Fibroblast of lung (primary cell): ENCODE measurements at regions not wholly inside any gene's neighbourhood (a gene's known extent, or its start where the extent isn't known, plus 50 kb on each side); places are given as distances from the start of the nearest gene placed in this dataset.

Experiments
- DNase-seq, 2 donors: peaks; one replicate each; pipeline versions ENCODE4 v3.0.0 to v3.0.0-alpha.2; 2010; ENCODE audit warnings: low read depth in 2 of 2
- H2AFZ ChIP-seq: 2 replicates; pipeline ENCODE4 v1.5.1; 2012; ENCODE audit warnings: low read length, control low read depth, inconsistent platforms
- H3K27ac ChIP-seq: 2 replicates; pipeline ENCODE4 v1.5.1; 2011; ENCODE audit warnings: low read length, control low read depth; ENCODE audit not compliant: insufficient read depth
- H3K27me3 ChIP-seq: 2 replicates; pipeline ENCODE4 v1.5.1; 2011; ENCODE audit warnings: mild to moderate bottlenecking, low read length; ENCODE audit not compliant: control insufficient read depth, insufficient read depth
- H3K36me3 ChIP-seq: 2 replicates; pipeline ENCODE4 v1.5.1; 2011; ENCODE audit warnings: low read length; ENCODE audit not compliant: control insufficient read depth, insufficient read depth
- H3K4me1 ChIP-seq: 2 replicates; pipeline ENCODE4 v1.5.1; 2011; ENCODE audit warnings: low read length; ENCODE audit not compliant: control insufficient read depth, insufficient read depth; ENCODE audit errors: extremely low read depth
- H3K4me2 ChIP-seq: 2 replicates; pipeline ENCODE4 v1.5.1; 2011; ENCODE audit warnings: low read length, control low read depth; ENCODE audit not compliant: insufficient read depth; ENCODE audit errors: extremely low read depth
- H3K4me3 ChIP-seq, 4 experiments: fragments of 200-600 bp in 1 of 4; sonication (generic) in 1 of 4; replicated peaks in 1 of 4; 2 replicates each; pipeline ENCODE4 v1.5.1; 2011 to 2016; ENCODE audit warnings: low read length in 4 of 4, low read depth in 3 of 4, mild to moderate bottlenecking in 3 of 4, control low read depth in 2 of 4, inconsistent platforms in 1 of 4, mixed read lengths in 1 of 4; ENCODE audit not compliant: insufficient read depth in 1 of 4; ENCODE audit errors: control extremely low read depth in 1 of 4
- H3K79me2 ChIP-seq: 2 replicates; pipeline ENCODE4 v1.5.1; 2012; ENCODE audit warnings: mild to moderate bottlenecking, low read length, inconsistent platforms; ENCODE audit not compliant: control insufficient read depth, insufficient read depth
- H3K9ac ChIP-seq: 2 replicates; pipeline ENCODE4 v1.5.1; 2011; ENCODE audit warnings: mild to moderate bottlenecking, low read length, control low read depth; ENCODE audit not compliant: insufficient read depth
- H3K9me3 ChIP-seq: 2 replicates; pipeline ENCODE4 v1.5.1; 2012; ENCODE audit warnings: low read depth, low read length; ENCODE audit not compliant: control insufficient read depth, insufficient read depth
- H4K20me1 ChIP-seq: 2 replicates; pipeline ENCODE4 v1.5.1; 2011; ENCODE audit warnings: low read length; ENCODE audit not compliant: control insufficient read depth, insufficient read depth; ENCODE audit errors: extremely low read depth
- CTCF ChIP-seq, 2 donors: IDR thresholded peaks in 1 of 2; conservative IDR thresholded peaks in 1 of 2; 1 replicate in 1 of 2; 2 replicates in 1 of 2; pipeline ENCODE4 v1.5.1; 2011 to 2012; ENCODE audit warnings: low read length in 2 of 2, control low read depth in 1 of 2, inconsistent platforms in 1 of 2, low read depth in 1 of 2, mild to moderate bottlenecking in 1 of 2
- EZH2 ChIP-seq: IDR thresholded peaks from 2 replicates; pipeline ENCODE4 v1.5.1; 2012; ENCODE audit warnings: low read length, control low read depth, mild to moderate bottlenecking; ENCODE audit errors: missing control alignments

GRCh38 chr1:106063510-106063909, 993.0 kb upstream of the PRMT6 start:
- Histone ChIP-seq H3K79me2 (no peaks in the 10 kb centered on the region), H3K27me3 (no peaks in the 10 kb centered on the region), H2AFZ (no peak overlapping the region), H3K27ac (no peak overlapping the region), H3K36me3 (no peaks in the 10 kb centered on the region), H3K9ac (no peak overlapping the region), H3K9me3 (no peaks in the 10 kb centered on the region), H3K4me1 (no peaks in the 10 kb centered on the region), H4K20me1 (no peaks in the 10 kb centered on the region), H3K4me3 (no peak overlapping the region), H3K4me2 (no peak overlapping the region)
- TF ChIP-seq CTCF (conservative IDR thresholded peaks at IDR 0.05 in 1 of 2, IDR thresholded peaks at IDR 0.05 in 1 of 2; ENCODE audit: low read depth in 1 of 2, low read length in 2 of 2) (no peak), EZH2 (no peak)
- DNase-seq: no peak

- Histone ChIP-seq H3K9ac (no peak overlapping the region), H3K27me3 (no peaks in the 10 kb centered on the region), H3K9me3 (no peaks in the 10 kb centered on the region), H3K36me3 (no peaks in the 10 kb centered on the region), H3K79me2 (no peaks in the 10 kb centered on the region), H4K20me1 (no peaks in the 10 kb centered on the region), H3K4me2 (no peak overlapping the region), H3K4me3 (no peak overlapping the region), H3K27ac (no peak overlapping the region), H2AFZ (no peak overlapping the region), H3K4me1 (no peaks in the 10 kb centered on the region)
- no peak for DNase-seq
- TF ChIP-seq EZH2 (no peak), CTCF (conservative IDR thresholded peaks at IDR 0.05 in 1 of 2, IDR thresholded peaks at IDR 0.05 in 1 of 2; ENCODE audit: low read depth in 1 of 2, low read length in 2 of 2) (no peak)
Measured at GRCh38 chr1:106072909-106073600, 983.4 kb upstream of the PRMT6 start.

- H3K9ac ChIP-seq: no peak overlapping the region
- no peaks in the 10 kb centered on the region for H3K79me2 ChIP-seq
- H2AFZ ChIP-seq: no peak overlapping the region
- no peaks in the 10 kb centered on the region for H4K20me1 ChIP-seq
- no peak overlapping the region for H3K4me2 ChIP-seq
- no peak overlapping the region for H3K27ac ChIP-seq
- H3K4me1 ChIP-seq: no peaks in the 10 kb centered on the region
- no peak for TF ChIP-seq CTCF (conservative IDR thresholded peaks at IDR 0.05 in 1 of 2, IDR thresholded peaks at IDR 0.05 in 1 of 2; ENCODE audit: low read depth in 1 of 2, low read length in 2 of 2)
- no peak for TF ChIP-seq EZH2
- DNase-seq: no peak
- H3K36me3 ChIP-seq: no peaks in the 10 kb centered on the region
- no peaks in the 10 kb centered on the region for H3K27me3 ChIP-seq
- H3K9me3 ChIP-seq: no peaks in the 10 kb centered on the region
- no peak overlapping the region for H3K4me3 ChIP-seq
Measured at GRCh38 chr1:106080608-106081325, 975.7 kb upstream of the PRMT6 start.
